SK-N-SH treated with all-trans-retinoic acid at 6 μM for 48 hours (cell line): ENCODE measurements at regions not wholly inside any gene's neighbourhood (a gene's known extent, or its start where the extent isn't known, plus 50 kb on each side); places are given as distances from the start of the nearest gene placed in this dataset.
A peak's percentile ranks its signal among the peaks of the same experiment; 100 is the strongest.

Source experiments
- ATAC-seq: fragments of 200-7000 bp; cut with Tn5 transposase; 3 replicates; pipeline ENCODE4 v1.9.1; 2020; ENCODE audit warnings: mild to moderate bottlenecking, moderate library complexity
- CREB5 ChIP-seq: fragments of 250-450 bp; sonication (Bioruptor Pico); IDR thresholded peaks from 2 replicates; pipeline ENCODE4 v1.5.1; 2020; ENCODE audit warnings: low read depth, mild to moderate bottlenecking, moderate library complexity
- CSDC2 ChIP-seq: fragments of 250-450 bp; sonication (Bioruptor Pico); IDR thresholded peaks from 2 replicates; pipeline ENCODE4 v1.5.0; 2020; ENCODE audit warnings: mild to moderate bottlenecking, moderate library complexity
- ESRRG ChIP-seq: fragments of 250-450 bp; sonication (Bioruptor Pico); IDR thresholded peaks from 2 replicates; pipeline ENCODE4 v1.6.1; 2021; ENCODE audit warnings: mild to moderate bottlenecking
- GLIS3 ChIP-seq: fragments of 250-450 bp; sonication (Bioruptor Pico); IDR thresholded peaks from 2 replicates; pipeline ENCODE4 v1.5.0; 2020; ENCODE audit warnings: mild to moderate bottlenecking, moderate library complexity
- OSR1 ChIP-seq: fragments of 250-450 bp; sonication (Bioruptor Pico); IDR thresholded peaks from 2 replicates; pipeline ENCODE4 v1.8.0; 2022; ENCODE audit warnings: moderate library complexity, mild to moderate bottlenecking, inconsistent platforms
- POU6F1 ChIP-seq: fragments of 250-450 bp; sonication (Bioruptor Pico); IDR thresholded peaks from 2 replicates; pipeline ENCODE4 v1.8.0; 2021; ENCODE audit warnings: low read depth, mild to moderate bottlenecking, moderate library complexity, borderline replicate concordance
- PPARA ChIP-seq: fragments of 250-450 bp; sonication (Bioruptor Pico); IDR thresholded peaks from 2 replicates; pipeline ENCODE4 v1.5.0; 2020; ENCODE audit warnings: mild to moderate bottlenecking, borderline replicate concordance
- RARB ChIP-seq: fragments of 250-450 bp; sonication (Bioruptor Pico); IDR thresholded peaks from 2 replicates; pipeline ENCODE4 v1.8.0; 2021; ENCODE audit warnings: mild to moderate bottlenecking, moderate library complexity
- SNAI2 ChIP-seq: fragments of 250-450 bp; sonication (Bioruptor Pico); IDR thresholded peaks from 2 replicates; pipeline ENCODE4 v1.5.0; 2020; ENCODE audit warnings: mild to moderate bottlenecking, moderate library complexity
- TCF4 ChIP-seq: fragments of 250-450 bp; sonication (Bioruptor Pico); IDR thresholded peaks from 2 replicates; pipeline ENCODE4 v1.8.0; 2021; ENCODE audit warnings: mild to moderate bottlenecking, moderate library complexity, borderline replicate concordance
- TOX ChIP-seq: fragments of 250-450 bp; sonication (Bioruptor Pico); IDR thresholded peaks from 2 replicates; pipeline ENCODE4 v1.8.0; 2021; ENCODE audit warnings: mild to moderate bottlenecking, moderate library complexity, borderline replicate concordance
- ZC3H10 ChIP-seq: fragments of 250-450 bp; sonication (Bioruptor Pico); IDR thresholded peaks from 2 replicates; pipeline ENCODE4 v1.5.1; 2021; ENCODE audit warnings: mild to moderate bottlenecking, moderate library complexity
- ZFP30 ChIP-seq: fragments of 450-650 bp; formaldehyde crosslinking; IDR thresholded peaks from 2 replicates; pipeline ENCODE4 v1.5.0; 2022; ENCODE audit warnings: mild to moderate bottlenecking, moderate library complexity
- ZNF565 ChIP-seq: fragments of 450-650 bp; formaldehyde crosslinking; conservative IDR thresholded peaks from 2 replicates; pipeline ENCODE4 v1.5.0; 2020; ENCODE audit warnings: low read depth, mild to moderate bottlenecking, moderate library complexity
- ZNF70 ChIP-seq: fragments of 450-650 bp; formaldehyde crosslinking; IDR thresholded peaks from 2 replicates; pipeline ENCODE4 v1.5.0; 2020; ENCODE audit warnings: mild to moderate bottlenecking, moderate library complexity
- ZNF8 ChIP-seq: fragments of 450-650 bp; formaldehyde crosslinking; IDR thresholded peaks from 2 replicates; pipeline ENCODE4 v1.5.0; 2020; ENCODE audit warnings: mild to moderate bottlenecking, moderate library complexity
- TF ChIP-seq, protein P1 (sequence below): fragments of 250-450 bp; sonication (Bioruptor Pico); IDR thresholded peaks from 2 replicates; pipeline ENCODE4 v1.5.0; 2020; ENCODE audit warnings: mild to moderate bottlenecking, moderate library complexity
- TF ChIP-seq, protein P2 (sequence below): fragments of 250-450 bp; sonication (Bioruptor Pico); IDR thresholded peaks from 2 replicates; pipeline ENCODE4 v1.8.0; 2020; ENCODE audit warnings: mild to moderate bottlenecking, moderate library complexity, borderline replicate concordance

- TF ChIP-seq ESRRG (CRISPR knock-in tag) (no peak), TOX (CRISPR knock-in tag) (no peak), CREB5 (CRISPR knock-in tag) (no peak), SNAI2 (CRISPR knock-in tag) (no peak), RARB (CRISPR knock-in tag) (no peak), OSR1 (CRISPR knock-in tag) (no peak)
- TF ChIP-seq, protein P1, sequence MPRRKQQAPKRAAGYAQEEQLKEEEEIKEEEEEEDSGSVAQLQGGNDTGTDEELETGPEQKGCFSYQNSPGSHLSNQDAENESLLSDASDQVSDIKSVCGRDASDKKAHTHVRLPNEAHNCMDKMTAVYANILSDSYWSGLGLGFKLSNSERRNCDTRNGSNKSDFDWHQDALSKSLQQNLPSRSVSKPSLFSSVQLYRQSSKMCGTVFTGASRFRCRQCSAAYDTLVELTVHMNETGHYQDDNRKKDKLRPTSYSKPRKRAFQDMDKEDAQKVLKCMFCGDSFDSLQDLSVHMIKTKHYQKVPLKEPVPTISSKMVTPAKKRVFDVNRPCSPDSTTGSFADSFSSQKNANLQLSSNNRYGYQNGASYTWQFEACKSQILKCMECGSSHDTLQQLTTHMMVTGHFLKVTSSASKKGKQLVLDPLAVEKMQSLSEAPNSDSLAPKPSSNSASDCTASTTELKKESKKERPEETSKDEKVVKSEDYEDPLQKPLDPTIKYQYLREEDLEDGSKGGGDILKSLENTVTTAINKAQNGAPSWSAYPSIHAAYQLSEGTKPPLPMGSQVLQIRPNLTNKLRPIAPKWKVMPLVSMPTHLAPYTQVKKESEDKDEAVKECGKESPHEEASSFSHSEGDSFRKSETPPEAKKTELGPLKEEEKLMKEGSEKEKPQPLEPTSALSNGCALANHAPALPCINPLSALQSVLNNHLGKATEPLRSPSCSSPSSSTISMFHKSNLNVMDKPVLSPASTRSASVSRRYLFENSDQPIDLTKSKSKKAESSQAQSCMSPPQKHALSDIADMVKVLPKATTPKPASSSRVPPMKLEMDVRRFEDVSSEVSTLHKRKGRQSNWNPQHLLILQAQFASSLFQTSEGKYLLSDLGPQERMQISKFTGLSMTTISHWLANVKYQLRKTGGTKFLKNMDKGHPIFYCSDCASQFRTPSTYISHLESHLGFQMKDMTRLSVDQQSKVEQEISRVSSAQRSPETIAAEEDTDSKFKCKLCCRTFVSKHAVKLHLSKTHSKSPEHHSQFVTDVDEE (CRISPR knock-in tag): no peak
- no peak for ATAC-seq
Measured at GRCh38 chr4:65014078-65014477, 604.8 kb upstream of the TECRL start.

GRCh38 chr4:65007841-65008439, 598.7 kb upstream of the TECRL start:
- TF ChIP-seq ZFP30: no peak
- TF ChIP-seq PPARA (CRISPR knock-in tag): no peak
- no peak for TF ChIP-seq CREB5 (CRISPR knock-in tag)
- peak; percentile 53; the same call in 1 of the 3 replicates for ATAC-seq

DNA sequence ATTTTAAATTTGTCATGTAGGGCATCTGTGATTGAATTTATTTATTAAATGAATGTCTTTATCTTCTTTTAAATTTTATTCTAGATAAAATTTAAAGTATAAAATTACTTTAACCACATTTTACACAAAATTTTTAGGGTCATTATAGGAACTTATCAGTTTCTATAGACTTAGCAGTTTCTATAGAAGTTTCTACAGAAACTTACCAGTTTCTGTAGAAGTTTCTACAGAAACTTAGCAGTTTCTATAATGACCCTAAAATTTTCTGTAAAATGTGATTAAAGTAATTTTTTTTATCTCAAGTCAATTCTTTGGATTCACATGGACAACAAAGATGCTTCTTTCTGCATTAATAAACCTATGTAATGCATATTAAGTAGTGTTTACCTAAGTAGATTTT, 565.9 kb upstream of the TECRL start:
- no peak for ATAC-seq
- no peak for TF ChIP-seq ZNF70 (CRISPR knock-in tag)
- no peak for TF ChIP-seq PPARA (CRISPR knock-in tag)
- TF ChIP-seq ZC3H10 (CRISPR knock-in tag): no peak
- TF ChIP-seq, protein P1 (CRISPR knock-in tag): no peak
- no peak for TF ChIP-seq CREB5 (CRISPR knock-in tag)
- TF ChIP-seq OSR1 (CRISPR knock-in tag): no peak
- TF ChIP-seq GLIS3 (CRISPR knock-in tag): no peak
- no peak for TF ChIP-seq ZNF565
- no peak for TF ChIP-seq TOX (CRISPR knock-in tag)
- TF ChIP-seq CSDC2: no peak
- TF ChIP-seq TCF4 (CRISPR knock-in tag): no peak
- no peak for TF ChIP-seq SNAI2 (CRISPR knock-in tag)
- TF ChIP-seq ESRRG (CRISPR knock-in tag): no peak
- TF ChIP-seq POU6F1: no peak
- TF ChIP-seq, protein P2, sequence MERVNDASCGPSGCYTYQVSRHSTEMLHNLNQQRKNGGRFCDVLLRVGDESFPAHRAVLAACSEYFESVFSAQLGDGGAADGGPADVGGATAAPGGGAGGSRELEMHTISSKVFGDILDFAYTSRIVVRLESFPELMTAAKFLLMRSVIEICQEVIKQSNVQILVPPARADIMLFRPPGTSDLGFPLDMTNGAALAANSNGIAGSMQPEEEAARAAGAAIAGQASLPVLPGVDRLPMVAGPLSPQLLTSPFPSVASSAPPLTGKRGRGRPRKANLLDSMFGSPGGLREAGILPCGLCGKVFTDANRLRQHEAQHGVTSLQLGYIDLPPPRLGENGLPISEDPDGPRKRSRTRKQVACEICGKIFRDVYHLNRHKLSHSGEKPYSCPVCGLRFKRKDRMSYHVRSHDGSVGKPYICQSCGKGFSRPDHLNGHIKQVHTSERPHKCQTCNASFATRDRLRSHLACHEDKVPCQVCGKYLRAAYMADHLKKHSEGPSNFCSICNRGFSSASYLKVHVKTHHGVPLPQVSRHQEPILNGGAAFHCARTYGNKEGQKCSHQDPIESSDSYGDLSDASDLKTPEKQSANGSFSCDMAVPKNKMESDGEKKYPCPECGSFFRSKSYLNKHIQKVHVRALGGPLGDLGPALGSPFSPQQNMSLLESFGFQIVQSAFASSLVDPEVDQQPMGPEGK (CRISPR knock-in tag): no peak
- TF ChIP-seq ZNF8: no peak
